ENCODE measurements at regions not wholly inside any gene's neighbourhood (a gene's known extent, or its start where the extent isn't known, plus 50 kb on each side); places are given as distances from the start of the nearest gene placed in this dataset.

- Histone ChIP-seq H3K27me3 (ENCODE audit: insufficient read depth, insufficient read length) (no peaks in the 10 kb centered on the region), H3K4me1 (ENCODE audit: insufficient read depth, insufficient read length) (no peaks in the 10 kb centered on the region), H3K9me3 (ENCODE audit: insufficient read depth, low read length) (peaks cover 42% of the 10 kb centered on the region), H3K36me3 (ENCODE audit: insufficient read depth, insufficient read length, low read length) (no peaks in the 10 kb centered on the region), H3K9ac (ENCODE audit: insufficient read length, low read depth) (no peak overlapping the region), H3K4me3 (ENCODE audit: insufficient read length, low read depth) (no peak overlapping the region)
- no peak for DNase-seq (ENCODE audit: low read depth, low spot score)
- TF ChIP-seq SUZ12 (IDR thresholded peaks at IDR 0.05; ENCODE audit: extremely low read depth, insufficient read depth, insufficient read length) (no peak), ZNF274 (IDR thresholded peaks at IDR 0.05; ENCODE audit: low read depth, low read length) (no peak), YY1 (IDR thresholded peaks at IDR 0.05; ENCODE audit: insufficient read depth, insufficient read length) (no peak)
These were observed 296.9 kb downstream of the OSTF1 start for GRCh38 chr9:75385236-75385635.

GRCh38 chr9:75389101-75389500, 300.8 kb downstream of the OSTF1 start:
- no peak for TF ChIP-seq SUZ12 (IDR thresholded peaks at IDR 0.05; ENCODE audit: extremely low read depth, insufficient read depth, insufficient read length)
- TF ChIP-seq ZNF274 (IDR thresholded peaks at IDR 0.05; ENCODE audit: low read depth, low read length), result no peak
- no peak for TF ChIP-seq YY1 (IDR thresholded peaks at IDR 0.05; ENCODE audit: insufficient read depth, insufficient read length)

GRCh38 chr9:75390951-75391350, 302.6 kb downstream of the OSTF1 start:
- no peak overlapping the region for H3K4me3 ChIP-seq (ENCODE audit: insufficient read length, low read depth)
- TF ChIP-seq ZNF274 (IDR thresholded peaks at IDR 0.05; ENCODE audit: low read depth, low read length) (no peak), YY1 (IDR thresholded peaks at IDR 0.05; ENCODE audit: insufficient read depth, insufficient read length) (no peak), SUZ12 (IDR thresholded peaks at IDR 0.05; ENCODE audit: extremely low read depth, insufficient read depth, insufficient read length) (no peak)
- no peaks in the 10 kb centered on the region for H3K4me1 ChIP-seq (ENCODE audit: insufficient read depth, insufficient read length)

More at GRCh38 chr9:75389101-75389500, 300.8 kb downstream of the OSTF1 start:
- no peaks in the 10 kb centered on the region for H3K27me3 ChIP-seq (ENCODE audit: insufficient read depth, insufficient read length)
- peaks cover 26% of the 10 kb centered on the region for H3K9me3 ChIP-seq (ENCODE audit: insufficient read depth, low read length)
- H3K4me1 ChIP-seq (ENCODE audit: insufficient read depth, insufficient read length), result no peaks in the 10 kb centered on the region
- no peak overlapping the region for H3K9ac ChIP-seq (ENCODE audit: insufficient read length, low read depth)
- no peaks in the 10 kb centered on the region for H3K36me3 ChIP-seq (ENCODE audit: insufficient read depth, insufficient read length, low read length)
- DNase-seq (ENCODE audit: low read depth, low spot score), result no peak
- H3K4me3 ChIP-seq (ENCODE audit: insufficient read length, low read depth), result no peak overlapping the region

GRCh38 chr9:75391497-75391896, 303.2 kb downstream of the OSTF1 start:
- no peak for DNase-seq (ENCODE audit: low read depth, low spot score)
- no peaks in the 10 kb centered on the region for H3K27me3 ChIP-seq (ENCODE audit: insufficient read depth, insufficient read length)
- no peaks in the 10 kb centered on the region for H3K36me3 ChIP-seq (ENCODE audit: insufficient read depth, insufficient read length, low read length)
- H3K4me3 ChIP-seq (ENCODE audit: insufficient read length, low read depth), result no peak overlapping the region
- H3K9me3 ChIP-seq (ENCODE audit: insufficient read depth, low read length), result peaks cover 2% of the 10 kb centered on the region
- no peaks in the 10 kb centered on the region for H3K4me1 ChIP-seq (ENCODE audit: insufficient read depth, insufficient read length)
- no peak overlapping the region for H3K9ac ChIP-seq (ENCODE audit: insufficient read length, low read depth)
- TF ChIP-seq SUZ12 (IDR thresholded peaks at IDR 0.05; ENCODE audit: extremely low read depth, insufficient read depth, insufficient read length) (no peak), YY1 (IDR thresholded peaks at IDR 0.05; ENCODE audit: insufficient read depth, insufficient read length) (no peak), ZNF274 (IDR thresholded peaks at IDR 0.05; ENCODE audit: low read depth, low read length) (no peak)

More at GRCh38 chr9:75390951-75391350, 302.6 kb downstream of the OSTF1 start:
- DNase-seq (ENCODE audit: low read depth, low spot score), result no peak
- Histone ChIP-seq H3K9ac (ENCODE audit: insufficient read length, low read depth) (no peak overlapping the region), H3K27me3 (ENCODE audit: insufficient read depth, insufficient read length) (no peaks in the 10 kb centered on the region), H3K9me3 (ENCODE audit: insufficient read depth, low read length) (peaks cover 7% of the 10 kb centered on the region; the same call in 1 of the 2 replicates), H3K36me3 (ENCODE audit: insufficient read depth, insufficient read length, low read length) (no peaks in the 10 kb centered on the region)

- no peaks in the 10 kb centered on the region; the same call in 1 of the 2 replicates for H3K9me3 ChIP-seq (ENCODE audit: insufficient read depth, low read length)
- H3K36me3 ChIP-seq (ENCODE audit: insufficient read depth, insufficient read length, low read length), result no peaks in the 10 kb centered on the region
- no peaks in the 10 kb centered on the region for H3K4me1 ChIP-seq (ENCODE audit: insufficient read depth, insufficient read length)
- DNase-seq (ENCODE audit: low read depth, low spot score), result no peak
- no peaks in the 10 kb centered on the region for H3K27me3 ChIP-seq (ENCODE audit: insufficient read depth, insufficient read length)
- H3K9ac ChIP-seq (ENCODE audit: insufficient read length, low read depth), result no peak overlapping the region
- TF ChIP-seq SUZ12 (IDR thresholded peaks at IDR 0.05; ENCODE audit: extremely low read depth, insufficient read depth, insufficient read length), result no peak
- TF ChIP-seq YY1 (IDR thresholded peaks at IDR 0.05; ENCODE audit: insufficient read depth, insufficient read length), result no peak
- no peak for TF ChIP-seq ZNF274 (IDR thresholded peaks at IDR 0.05; ENCODE audit: low read depth, low read length)
- H3K4me3 ChIP-seq (ENCODE audit: insufficient read length, low read depth), result no peak overlapping the region
These were observed 307.0 kb downstream of the OSTF1 start for GRCh38 chr9:75395336-75395735.

- no peak for TF ChIP-seq YY1 (IDR thresholded peaks at IDR 0.05; ENCODE audit: insufficient read depth, insufficient read length)
- TF ChIP-seq ZNF274 (IDR thresholded peaks at IDR 0.05; ENCODE audit: low read depth, low read length), result no peak
- no peak for TF ChIP-seq SUZ12 (IDR thresholded peaks at IDR 0.05; ENCODE audit: extremely low read depth, insufficient read depth, insufficient read length)
- Histone ChIP-seq H3K4me1 (ENCODE audit: insufficient read depth, insufficient read length) (no peaks in the 10 kb centered on the region), H3K36me3 (ENCODE audit: insufficient read depth, insufficient read length, low read length) (no peaks in the 10 kb centered on the region), H3K27me3 (ENCODE audit: insufficient read depth, insufficient read length) (no peaks in the 10 kb centered on the region), H3K9ac (ENCODE audit: insufficient read length, low read depth) (no peak overlapping the region), H3K4me3 (ENCODE audit: insufficient read length, low read depth) (no peak overlapping the region), H3K9me3 (ENCODE audit: insufficient read depth, low read length) (no peaks in the 10 kb centered on the region; the same call in 1 of the 2 replicates)
- no peak for DNase-seq (ENCODE audit: low read depth, low spot score)
These were observed 309.5 kb downstream of the OSTF1 start for GRCh38 chr9:75397836-75398235.

- no peaks in the 10 kb centered on the region for H3K9me3 ChIP-seq (ENCODE audit: insufficient read depth, low read length)
- no peaks in the 10 kb centered on the region for H3K36me3 ChIP-seq (ENCODE audit: insufficient read depth, insufficient read length, low read length)
- no peak for DNase-seq (ENCODE audit: low read depth, low spot score)
- no peak overlapping the region for H3K4me3 ChIP-seq (ENCODE audit: insufficient read length, low read depth)
- H3K9ac ChIP-seq (ENCODE audit: insufficient read length, low read depth), result no peak overlapping the region
- H3K4me1 ChIP-seq (ENCODE audit: insufficient read depth, insufficient read length), result no peaks in the 10 kb centered on the region
- no peak for TF ChIP-seq SUZ12 (IDR thresholded peaks at IDR 0.05; ENCODE audit: extremely low read depth, insufficient read depth, insufficient read length)
- H3K27me3 ChIP-seq (ENCODE audit: insufficient read depth, insufficient read length), result no peaks in the 10 kb centered on the region
These were observed 320.1 kb downstream of the OSTF1 start for GRCh38 chr9:75408391-75408790.

Measured in NT2/D1 (cell line).